ENCODE measurements at regions not wholly inside any gene's neighbourhood (a gene's known extent, or its start where the extent isn't known, plus 50 kb on each side); places are given as distances from the start of the nearest gene placed in this dataset.
"Not testable (repeated sequence)": the region's sequence is repeated elsewhere in the genome, so short reads cannot be mapped to it uniquely, and the experiment has no call there.

- no peak for DNase-seq (ENCODE audit: low read depth, low spot score)
- in situ Hi-C loops (cut with HindIII; ENCODE audit: low pct_unique_long_range_greater_than_20kb, low sequenced_read_pairs) = no loop called here
Observed at GRCh38 chr6:169915769-169916550, 164.5 kb downstream of the ERMARD start.

GRCh38 chr6:169913745-169914144, 162.3 kb downstream of the ERMARD start:
- in situ Hi-C loops (cut with HindIII; ENCODE audit: low pct_unique_long_range_greater_than_20kb, low sequenced_read_pairs) = not testable (repeated sequence)

GRCh38 chr6:169913096-169913638, 161.7 kb downstream of the ERMARD start:
- in situ Hi-C loops (cut with HindIII; ENCODE audit: low pct_unique_long_range_greater_than_20kb, low sequenced_read_pairs) = no loop called here
- DNase-seq (ENCODE audit: low read depth, low spot score) = no peak

More at GRCh38 chr6:169913745-169914144, 162.3 kb downstream of the ERMARD start:
- DNase-seq (ENCODE audit: low read depth, low spot score) = not testable (repeated sequence)

- in situ Hi-C loops (cut with HindIII; ENCODE audit: low pct_unique_long_range_greater_than_20kb, low sequenced_read_pairs) = no loop called here
- DNase-seq (ENCODE audit: low read depth, low spot score) = no peak
Observed at GRCh38 chr6:169912266-169913095, 161.1 kb downstream of the ERMARD start.

GRCh38 chr6:169911264-169912263, 160.1 kb downstream of the ERMARD start:
- in situ Hi-C loops (cut with HindIII; ENCODE audit: low pct_unique_long_range_greater_than_20kb, low sequenced_read_pairs) = no loop called here
- no peak for DNase-seq (ENCODE audit: low read depth, low spot score)

- DNase-seq (ENCODE audit: low read depth, low spot score) = no peak
Observed at GRCh38 chr6:169909113-169909512, 157.7 kb downstream of the ERMARD start.

GRCh38 chr6:169908403-169908933, 157.0 kb downstream of the ERMARD start:
- no peak for DNase-seq (ENCODE audit: low read depth, low spot score)
- in situ Hi-C loops (cut with HindIII; ENCODE audit: low pct_unique_long_range_greater_than_20kb, low sequenced_read_pairs) = no loop called here

More at GRCh38 chr6:169909113-169909512, 157.7 kb downstream of the ERMARD start:
- in situ Hi-C loops (cut with HindIII; ENCODE audit: low pct_unique_long_range_greater_than_20kb, low sequenced_read_pairs) = no loop called here

- no peak for DNase-seq (ENCODE audit: low read depth, low spot score)
- in situ Hi-C loops (cut with HindIII; ENCODE audit: low pct_unique_long_range_greater_than_20kb, low sequenced_read_pairs) = no loop called here
Observed at GRCh38 chr6:169907419-169908115, 156.1 kb downstream of the ERMARD start.

GRCh38 chr6:169906688-169907418, 155.4 kb downstream of the ERMARD start:
- in situ Hi-C loops (cut with HindIII; ENCODE audit: low pct_unique_long_range_greater_than_20kb, low sequenced_read_pairs) = no loop called here
- no peak for DNase-seq (ENCODE audit: low read depth, low spot score)

GRCh38 chr6:169906004-169906687, 154.7 kb downstream of the ERMARD start:
- in situ Hi-C loops (cut with HindIII; ENCODE audit: low pct_unique_long_range_greater_than_20kb, low sequenced_read_pairs) = no loop called here

GRCh38 chr6:169905041-169905807, 153.8 kb downstream of the ERMARD start:
- in situ Hi-C loops (cut with HindIII; ENCODE audit: low pct_unique_long_range_greater_than_20kb, low sequenced_read_pairs) = no loop called here
- no peak for DNase-seq (ENCODE audit: low read depth, low spot score)

More at GRCh38 chr6:169906004-169906687, 154.7 kb downstream of the ERMARD start:
- DNase-seq (ENCODE audit: low read depth, low spot score) = no peak

- peak; percentile 20 for DNase-seq (ENCODE audit: low read depth, low spot score)
- in situ Hi-C loops (cut with HindIII; ENCODE audit: low pct_unique_long_range_greater_than_20kb, low sequenced_read_pairs) = no loop called here
Observed at GRCh38 chr6:169904051-169904922, 152.9 kb downstream of the ERMARD start.

GRCh38 chr6:169903122-169903521, 151.7 kb downstream of the ERMARD start:
- DNase-seq (ENCODE audit: low read depth, low spot score) = no peak
- in situ Hi-C loops (cut with HindIII; ENCODE audit: low pct_unique_long_range_greater_than_20kb, low sequenced_read_pairs) = no loop called here

GRCh38 chr6:169902604-169903003, 151.2 kb downstream of the ERMARD start:
- in situ Hi-C loops (cut with HindIII; ENCODE audit: low pct_unique_long_range_greater_than_20kb, low sequenced_read_pairs) = no loop called here
- DNase-seq (ENCODE audit: low read depth, low spot score) = no peak

All from SK-MEL-5 (cell line).